Chondrocyte (in vitro differentiated cells): ENCODE measurements at regions not wholly inside any gene's neighbourhood (a gene's known extent, or its start where the extent isn't known, plus 50 kb on each side); places are given as distances from the start of the nearest gene placed in this dataset.
"Not testable (repeated sequence)": the region's sequence is repeated elsewhere in the genome, so short reads cannot be mapped to it uniquely, and the experiment has no call there.

ENCODE experiments used
- DNase-seq: peaks from one replicate; pipeline ENCODE4 v3.0.0; 2021; ENCODE audit warnings: mixed read lengths, low spot score
- H3K27ac Mint-ChIP-seq: one replicate; pipeline ENCODE4 v1.8.0; 2021; ENCODE audit warnings: mild to moderate bottlenecking, moderate library complexity, mixed read lengths; ENCODE audit not compliant: unreplicated experiment
- H3K27me3 Mint-ChIP-seq: 2 replicates; pipeline ENCODE4 v1.8.0; 2021; ENCODE audit warnings: low read depth, mixed read lengths
- H3K36me3 Mint-ChIP-seq: 2 replicates; pipeline ENCODE4 v1.8.0; 2021; ENCODE audit warnings: low read depth, mixed read lengths
- H3K4me1 Mint-ChIP-seq: 2 replicates; pipeline ENCODE4 v1.8.0; 2021; ENCODE audit warnings: low read depth, mild to moderate bottlenecking, mixed read lengths
- H3K4me3 Mint-ChIP-seq: one replicate; pipeline ENCODE4 v1.8.0; 2021; ENCODE audit warnings: mild to moderate bottlenecking, moderate library complexity, mixed read lengths; ENCODE audit not compliant: unreplicated experiment
- H3K9me3 Mint-ChIP-seq: 2 replicates; pipeline ENCODE4 v1.8.0; 2021; ENCODE audit warnings: low read depth, mixed read lengths
- CTCF ChIP-seq: fragments of 200-600 bp; sonication (generic); IDR thresholded peaks from 2 replicates; pipeline ENCODE4 v1.5.0; 2021; ENCODE audit warnings: antibody characterized with exemption, mild to moderate bottlenecking, moderate library complexity

- H3K27me3 Mint-ChIP-seq = no peaks in the 10 kb centered on the region
- TF ChIP-seq CTCF = no peak
- no peaks in the 10 kb centered on the region for H3K36me3 Mint-ChIP-seq
- DNase-seq = no peak
- peaks cover 35% of the 10 kb centered on the region for H3K4me1 Mint-ChIP-seq
- H3K9me3 Mint-ChIP-seq = peaks cover 14% of the 10 kb centered on the region
- no peak overlapping the region for H3K4me3 Mint-ChIP-seq
- peak overlapping the region; percentile 90 for H3K27ac Mint-ChIP-seq
Measured at GRCh38 chrX:46326161-46326560, 219.1 kb downstream of the ZNF674 start.

- no peak for DNase-seq
- TF ChIP-seq CTCF = no peak
- peak overlapping the region; percentile 90 for H3K27ac Mint-ChIP-seq
- peaks cover 35% of the 10 kb centered on the region for H3K4me1 Mint-ChIP-seq
- H3K4me3 Mint-ChIP-seq = no peak overlapping the region
- H3K36me3 Mint-ChIP-seq = no peaks in the 10 kb centered on the region
- H3K9me3 Mint-ChIP-seq = peaks cover 13% of the 10 kb centered on the region
- no peaks in the 10 kb centered on the region for H3K27me3 Mint-ChIP-seq
Measured at GRCh38 chrX:46325312-46325877, 219.8 kb downstream of the ZNF674 start.

GRCh38 chrX:46324166-46324565 is 221.1 kb downstream of the ZNF674 start:
- H3K4me3 Mint-ChIP-seq = no peak overlapping the region
- H3K27me3 Mint-ChIP-seq = no peaks in the 10 kb centered on the region
- peaks cover 35% of the 10 kb centered on the region for H3K4me1 Mint-ChIP-seq
- no peak for DNase-seq
- no peak for TF ChIP-seq CTCF
- H3K9me3 Mint-ChIP-seq = peaks cover 9% of the 10 kb centered on the region
- no peaks in the 10 kb centered on the region for H3K36me3 Mint-ChIP-seq
- H3K27ac Mint-ChIP-seq = no peak overlapping the region

GRCh38 chrX:46322929-46323328 is 222.3 kb downstream of the ZNF674 start:
- not testable (repeated sequence) for DNase-seq, H3K27ac Mint-ChIP-seq, H3K4me3 Mint-ChIP-seq, H3K36me3 Mint-ChIP-seq, H3K27me3 Mint-ChIP-seq, H3K9me3 Mint-ChIP-seq
- peaks cover 31% of the 10 kb centered on the region for H3K4me1 Mint-ChIP-seq

GRCh38 chrX:46321676-46322075 is 223.5 kb downstream of the ZNF674 start:
- no peak for DNase-seq
- H3K9me3 Mint-ChIP-seq = peaks cover 5% of the 10 kb centered on the region
- H3K36me3 Mint-ChIP-seq = no peaks in the 10 kb centered on the region
- no peak overlapping the region for H3K4me3 Mint-ChIP-seq
- H3K27me3 Mint-ChIP-seq = no peaks in the 10 kb centered on the region
- TF ChIP-seq CTCF = no peak
- peaks cover 20% of the 10 kb centered on the region for H3K4me1 Mint-ChIP-seq
- H3K27ac Mint-ChIP-seq = no peak overlapping the region

- no peaks in the 10 kb centered on the region for H3K36me3 Mint-ChIP-seq
- no peak for TF ChIP-seq CTCF
- no peak overlapping the region for H3K27ac Mint-ChIP-seq
- H3K27me3 Mint-ChIP-seq = no peaks in the 10 kb centered on the region
- no peak for DNase-seq
- H3K9me3 Mint-ChIP-seq = peaks cover 5% of the 10 kb centered on the region
- peaks cover 3% of the 10 kb centered on the region for H3K4me1 Mint-ChIP-seq
- H3K4me3 Mint-ChIP-seq = no peak overlapping the region
Measured at GRCh38 chrX:46319750-46320149, 225.5 kb downstream of the ZNF674 start.
